ENCODE measurements at regions not wholly inside any gene's neighbourhood (a gene's known extent, or its start where the extent isn't known, plus 50 kb on each side); places are given as distances from the start of the nearest gene placed in this dataset.

DNA sequence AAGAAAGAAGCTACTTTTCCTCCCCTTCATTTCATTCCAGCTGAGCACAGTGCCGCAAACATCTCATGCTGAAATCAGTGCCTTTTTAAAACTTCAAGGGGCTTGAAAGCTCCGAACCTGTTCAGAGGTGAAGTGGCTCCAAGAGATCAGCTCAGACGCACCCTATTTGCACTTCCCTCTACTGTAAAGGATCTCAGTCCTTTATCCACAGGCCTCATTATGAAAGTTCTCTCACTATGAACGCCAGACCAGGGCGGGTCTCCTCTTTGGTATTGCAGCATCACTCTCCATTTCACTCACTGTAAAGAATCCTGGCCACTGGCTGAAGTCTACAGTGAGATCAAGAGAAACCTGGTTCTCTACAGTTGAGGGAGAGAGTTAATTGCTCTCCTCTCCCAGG is 232.7 kb upstream of the POU3F2 start:
- H2AFZ ChIP-seq (ENCODE audit: low read depth, low read length, severe bottlenecking): no peak overlapping the region
- no peak for TF ChIP-seq EZH2phosphoT487 (conservative IDR thresholded peaks at IDR 0.05; ENCODE audit: low read length)
- TF ChIP-seq, protein P1, sequence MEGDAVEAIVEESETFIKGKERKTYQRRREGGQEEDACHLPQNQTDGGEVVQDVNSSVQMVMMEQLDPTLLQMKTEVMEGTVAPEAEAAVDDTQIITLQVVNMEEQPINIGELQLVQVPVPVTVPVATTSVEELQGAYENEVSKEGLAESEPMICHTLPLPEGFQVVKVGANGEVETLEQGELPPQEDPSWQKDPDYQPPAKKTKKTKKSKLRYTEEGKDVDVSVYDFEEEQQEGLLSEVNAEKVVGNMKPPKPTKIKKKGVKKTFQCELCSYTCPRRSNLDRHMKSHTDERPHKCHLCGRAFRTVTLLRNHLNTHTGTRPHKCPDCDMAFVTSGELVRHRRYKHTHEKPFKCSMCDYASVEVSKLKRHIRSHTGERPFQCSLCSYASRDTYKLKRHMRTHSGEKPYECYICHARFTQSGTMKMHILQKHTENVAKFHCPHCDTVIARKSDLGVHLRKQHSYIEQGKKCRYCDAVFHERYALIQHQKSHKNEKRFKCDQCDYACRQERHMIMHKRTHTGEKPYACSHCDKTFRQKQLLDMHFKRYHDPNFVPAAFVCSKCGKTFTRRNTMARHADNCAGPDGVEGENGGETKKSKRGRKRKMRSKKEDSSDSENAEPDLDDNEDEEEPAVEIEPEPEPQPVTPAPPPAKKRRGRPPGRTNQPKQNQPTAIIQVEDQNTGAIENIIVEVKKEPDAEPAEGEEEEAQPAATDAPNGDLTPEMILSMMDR (IDR thresholded peaks at IDR 0.05; ENCODE audit: insufficient read depth, low read length, poor library complexity, severe bottlenecking): no peak

DNA sequence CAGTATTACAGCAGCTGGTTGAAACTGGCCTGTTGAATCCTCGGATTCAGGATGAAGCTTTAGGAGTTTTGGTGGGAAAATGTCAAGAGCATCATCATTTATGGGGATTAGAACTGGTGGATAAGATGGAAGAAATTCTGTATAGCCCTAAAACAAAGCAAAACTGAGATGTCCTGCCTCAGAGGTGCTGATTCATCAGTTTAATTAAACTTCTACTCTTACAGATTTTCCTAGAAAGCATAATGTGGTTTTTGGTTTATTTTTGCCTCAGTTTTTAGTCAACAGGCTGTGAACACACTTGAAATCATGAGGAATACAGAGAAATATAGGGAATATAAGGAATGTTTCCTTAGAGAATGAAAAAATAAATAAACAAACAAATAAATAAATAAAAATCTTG is 228.7 kb upstream of the POU3F2 start:
- Histone ChIP-seq H3K9me2 (replicated peaks; ENCODE audit: insufficient read depth, low read length) (no peaks in the 10 kb centered on the region), H3K27me3 (ENCODE audit: low read length) (no peaks in the 10 kb centered on the region), H3K4me3 (ENCODE audit: insufficient read depth, low read length, poor library complexity, severe bottlenecking) (no peak overlapping the region), H2AFZ (ENCODE audit: low read depth, low read length, severe bottlenecking) (no peak overlapping the region), H3F3A (ENCODE audit: insufficient read depth) (no peaks in the 10 kb centered on the region), H4K20me1 (ENCODE audit: low read depth, low read length) (no peaks in the 10 kb centered on the region), H3K27ac (ENCODE audit: low read depth, low read length) (no peak overlapping the region), H3K9ac (ENCODE audit: low read length) (no peak overlapping the region), H3K36me3 (ENCODE audit: low read length) (no peaks in the 10 kb centered on the region), H3K4me2 (ENCODE audit: low read depth, low read length, poor library complexity, severe bottlenecking) (no peak overlapping the region), H3K79me2 (ENCODE audit: insufficient read depth, low read length) (no peaks in the 10 kb centered on the region), H3K9me3 (ENCODE audit: insufficient read depth, low read length) (no peaks in the 10 kb centered on the region)
- no peak for TF ChIP-seq EZH2phosphoT487 (conservative IDR thresholded peaks at IDR 0.05; ENCODE audit: low read length)
- TF ChIP-seq, protein P1 (IDR thresholded peaks at IDR 0.05; ENCODE audit: insufficient read depth, low read length, poor library complexity, severe bottlenecking): no peak

More for the DNA sequence above, 232.7 kb upstream of the POU3F2 start:
- H3K9me2 ChIP-seq (replicated peaks; ENCODE audit: insufficient read depth, low read length): no peaks in the 10 kb centered on the region
- no peaks in the 10 kb centered on the region for H3K79me2 ChIP-seq (ENCODE audit: insufficient read depth, low read length)
- H3K36me3 ChIP-seq (ENCODE audit: low read length): no peaks in the 10 kb centered on the region
- H3K27me3 ChIP-seq (ENCODE audit: low read length): no peaks in the 10 kb centered on the region
- H3K9me3 ChIP-seq (ENCODE audit: insufficient read depth, low read length): no peaks in the 10 kb centered on the region
- no peak overlapping the region for H3K9ac ChIP-seq (ENCODE audit: low read length)
- H3K27ac ChIP-seq (ENCODE audit: low read depth, low read length): no peak overlapping the region
- no peak overlapping the region for H3K4me2 ChIP-seq (ENCODE audit: low read depth, low read length, poor library complexity, severe bottlenecking)
- no peak overlapping the region for H3K4me3 ChIP-seq (ENCODE audit: insufficient read depth, low read length, poor library complexity, severe bottlenecking)
- H4K20me1 ChIP-seq (ENCODE audit: low read depth, low read length): no peaks in the 10 kb centered on the region
- no peaks in the 10 kb centered on the region for H3F3A ChIP-seq (ENCODE audit: insufficient read depth)

DNA sequence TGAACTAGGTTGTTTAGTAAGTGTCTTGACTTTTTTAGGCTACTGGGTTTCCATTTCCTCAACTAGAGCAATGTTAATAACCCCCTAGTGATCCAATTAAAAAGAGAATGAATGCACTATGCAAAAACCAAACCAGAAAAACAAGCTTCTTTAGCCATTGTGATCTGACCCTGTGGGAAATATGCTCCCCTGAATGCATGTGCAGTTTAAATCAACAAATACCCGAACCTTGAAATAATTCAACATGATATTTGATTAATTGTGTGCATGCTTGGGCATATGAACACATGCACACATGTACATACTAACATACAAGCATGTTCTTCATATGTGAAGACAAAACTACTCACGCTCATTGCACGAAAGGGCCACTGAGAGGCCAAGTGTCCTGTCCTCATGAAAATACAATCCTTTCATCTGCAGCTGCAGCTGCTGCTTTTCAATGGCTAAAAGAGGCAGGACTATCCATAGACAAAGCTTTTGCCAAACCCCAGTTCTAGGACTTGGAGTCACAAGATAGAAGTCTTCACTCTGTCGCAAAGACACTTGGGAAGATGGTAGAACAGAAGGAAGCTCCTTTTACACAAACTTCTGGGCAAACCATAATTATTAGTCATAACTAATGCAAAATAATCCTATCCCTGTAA is 207.1 kb upstream of the POU3F2 start:
- Histone ChIP-seq H4K20me1 (ENCODE audit: low read depth, low read length) (no peaks in the 10 kb centered on the region; the same call in 1 of the 2 replicates), H3K27me3 (ENCODE audit: low read length) (no peaks in the 10 kb centered on the region), H3K36me3 (ENCODE audit: low read length) (no peaks in the 10 kb centered on the region), H2AFZ (ENCODE audit: low read depth, low read length, severe bottlenecking) (no peak overlapping the region), H3F3A (ENCODE audit: insufficient read depth) (no peaks in the 10 kb centered on the region), H3K79me2 (ENCODE audit: insufficient read depth, low read length) (no peaks in the 10 kb centered on the region), H3K4me2 (ENCODE audit: low read depth, low read length, poor library complexity, severe bottlenecking) (no peak overlapping the region), H3K9me3 (ENCODE audit: insufficient read depth, low read length) (no peaks in the 10 kb centered on the region), H3K27ac (ENCODE audit: low read depth, low read length) (no peak overlapping the region), H3K9ac (ENCODE audit: low read length) (no peak overlapping the region), H3K4me3 (ENCODE audit: insufficient read depth, low read length, poor library complexity, severe bottlenecking) (no peak overlapping the region), H3K9me2 (replicated peaks; ENCODE audit: insufficient read depth, low read length) (no peaks in the 10 kb centered on the region)
- TF ChIP-seq, protein P1 (IDR thresholded peaks at IDR 0.05; ENCODE audit: insufficient read depth, low read length, poor library complexity, severe bottlenecking): no peak
- no peak for TF ChIP-seq EZH2phosphoT487 (conservative IDR thresholded peaks at IDR 0.05; ENCODE audit: low read length)
